ENCODE measurements at regions not wholly inside any gene's neighbourhood (a gene's known extent, or its start where the extent isn't known, plus 50 kb on each side); places are given as distances from the start of the nearest gene placed in this dataset.
"Not testable (repeated sequence)": the region's sequence is repeated elsewhere in the genome, so short reads cannot be mapped to it uniquely, and the experiment has no call there.

DNA sequence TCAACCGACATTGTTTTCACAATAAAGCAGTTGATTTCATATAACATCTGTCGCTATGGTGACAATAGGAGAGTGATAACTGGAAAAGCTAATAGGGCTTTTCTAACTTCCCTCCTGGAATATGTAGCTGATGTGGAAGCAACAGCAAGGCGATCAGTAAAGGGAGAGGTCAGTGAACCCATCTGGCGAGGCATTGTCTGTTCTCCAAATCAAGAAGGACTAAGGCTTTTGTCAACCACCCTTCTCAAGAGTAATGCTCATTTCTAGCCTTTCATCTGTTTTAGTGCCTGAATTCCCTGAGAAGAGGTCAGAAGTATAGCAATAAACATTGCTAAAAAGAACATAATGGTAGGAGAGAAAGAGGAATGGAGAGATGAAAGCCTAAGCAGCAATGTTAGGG, 201.3 kb downstream of the AKAP7 start:
- no peaks in the 10 kb centered on the region for H3K27me3 Mint-ChIP-seq

DNA sequence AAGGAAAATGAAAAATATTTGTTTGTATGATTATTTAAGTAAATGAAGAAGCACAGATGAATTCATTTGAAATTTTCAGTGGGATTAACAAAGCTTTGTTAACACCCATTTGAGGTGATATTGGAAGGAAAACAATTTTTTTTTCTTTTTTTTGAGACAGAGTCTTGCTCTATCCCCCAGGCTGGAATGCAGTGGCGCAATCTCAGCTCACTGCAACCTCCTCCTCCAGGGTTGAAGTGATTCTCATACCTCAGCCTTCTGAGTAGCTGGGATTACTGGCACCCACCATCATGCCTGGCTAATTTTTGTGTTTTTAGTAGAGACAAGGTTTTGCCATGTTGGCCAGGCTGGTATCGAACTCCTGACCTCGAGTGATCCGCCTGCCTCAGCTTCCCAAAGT, 211.6 kb downstream of the AKAP7 start:
- not testable (repeated sequence) for H3K9me3 Mint-ChIP-seq; DNase-seq; H3K27me3 ChIP-seq (ENCODE audit: control insufficient read depth, insufficient read depth, low read length); H3K27ac ChIP-seq (ENCODE audit: insufficient read depth, low read length, poor library complexity, severe bottlenecking); H3K36me3 ChIP-seq (ENCODE audit: control insufficient read depth, insufficient read depth, low read length); H3K4me1 ChIP-seq (ENCODE audit: control insufficient read depth, insufficient read depth, low read length, poor library complexity, severe bottlenecking); H3K4me3 Mint-ChIP-seq; H3K4me3 ChIP-seq (ENCODE audit: low read depth, low read length); ATAC-seq (ENCODE audit: low read depth in 2 of 2); H3K9me3 ChIP-seq (ENCODE audit: control insufficient read depth in 2 of 2, low read length in 2 of 2); H3K27ac Mint-ChIP-seq; H3K27me3 Mint-ChIP-seq
- peaks cover 10% of the 10 kb centered on the region for H3K36me3 Mint-ChIP-seq
- peaks cover 0 to 28% (median 15%) of the 10 kb centered on the region in 4 donors for H3K4me1 Mint-ChIP-seq

More for the DNA sequence above, 201.3 kb downstream of the AKAP7 start:
- no peak overlapping the region for H3K4me3 ChIP-seq (ENCODE audit: low read depth, low read length)
- no peak overlapping the region for H3K4me3 Mint-ChIP-seq
- no peaks in the 10 kb centered on the region for H3K9me3 ChIP-seq (ENCODE audit: control insufficient read depth in 2 of 2, low read length in 2 of 2)
- H3K9me3 Mint-ChIP-seq, result peaks cover 0 to 2% (median 0%) of the 10 kb centered on the region in 7 donors
- H3K36me3 ChIP-seq (ENCODE audit: control insufficient read depth, insufficient read depth, low read length), result peaks cover 4% of the 10 kb centered on the region
- no peaks in the 10 kb centered on the region for H3K27me3 ChIP-seq (ENCODE audit: control insufficient read depth, insufficient read depth, low read length)
- H3K27ac Mint-ChIP-seq, result peak overlapping the region in 1 of 3 donors; percentile 68
- peaks cover 0 to 15% (median 10%) of the 10 kb centered on the region in 4 donors for H3K4me1 Mint-ChIP-seq
- peaks cover 15% of the 10 kb centered on the region for H3K36me3 Mint-ChIP-seq
- ATAC-seq (ENCODE audit: low read depth in 2 of 2), result no peak
- DNase-seq, result no peak
- no peaks in the 10 kb centered on the region for H3K4me1 ChIP-seq (ENCODE audit: control insufficient read depth, insufficient read depth, low read length, poor library complexity, severe bottlenecking)
- no peak overlapping the region for H3K27ac ChIP-seq (ENCODE audit: insufficient read depth, low read length, poor library complexity, severe bottlenecking)

DNA sequence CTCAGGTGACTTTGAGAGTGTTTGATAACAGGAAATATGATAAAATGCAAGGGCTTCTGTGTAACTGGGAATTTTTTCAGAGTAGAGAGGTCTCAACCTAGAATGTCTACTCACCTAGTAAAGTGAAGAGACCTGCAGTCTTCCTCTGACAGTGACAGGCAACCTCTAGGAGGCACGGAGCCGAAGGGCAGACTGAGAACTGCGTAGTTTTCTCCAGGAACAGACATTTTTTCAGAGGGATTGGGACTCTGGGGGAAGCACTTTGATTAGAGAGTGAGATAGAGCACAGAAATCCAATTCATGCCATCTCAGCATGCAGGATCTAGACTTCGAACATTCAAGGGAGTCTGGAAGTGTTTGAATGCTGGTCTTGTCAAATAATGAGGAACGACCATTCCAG, 213.3 kb downstream of the AKAP7 start:
- ATAC-seq (ENCODE audit: low read depth in 2 of 2) (no peak), DNase-seq (no peak)
- H3K9me3 Mint-ChIP-seq, result peaks cover 0 to 2% (median 0%) of the 10 kb centered on the region in 7 donors
- H3K36me3 ChIP-seq (ENCODE audit: control insufficient read depth, insufficient read depth, low read length), result peaks cover 3% of the 10 kb centered on the region
- peaks cover 24% of the 10 kb centered on the region for H3K36me3 Mint-ChIP-seq
- peaks cover 0 to 28% (median 18%) of the 10 kb centered on the region in 4 donors for H3K4me1 Mint-ChIP-seq
- H3K4me3 Mint-ChIP-seq, result no peak overlapping the region
- no peaks in the 10 kb centered on the region for H3K4me1 ChIP-seq (ENCODE audit: control insufficient read depth, insufficient read depth, low read length, poor library complexity, severe bottlenecking)
- no peak overlapping the region for H3K27ac ChIP-seq (ENCODE audit: insufficient read depth, low read length, poor library complexity, severe bottlenecking)
- peak overlapping the region in 2 of 3 donors; percentile 23 to 33 for H3K27ac Mint-ChIP-seq
- H3K9me3 ChIP-seq (ENCODE audit: control insufficient read depth in 2 of 2, low read length in 2 of 2), result no peaks in the 10 kb centered on the region
- no peaks in the 10 kb centered on the region for H3K27me3 ChIP-seq (ENCODE audit: control insufficient read depth, insufficient read depth, low read length)
- no peaks in the 10 kb centered on the region for H3K27me3 Mint-ChIP-seq
- no peak overlapping the region for H3K4me3 ChIP-seq (ENCODE audit: low read depth, low read length)

DNA sequence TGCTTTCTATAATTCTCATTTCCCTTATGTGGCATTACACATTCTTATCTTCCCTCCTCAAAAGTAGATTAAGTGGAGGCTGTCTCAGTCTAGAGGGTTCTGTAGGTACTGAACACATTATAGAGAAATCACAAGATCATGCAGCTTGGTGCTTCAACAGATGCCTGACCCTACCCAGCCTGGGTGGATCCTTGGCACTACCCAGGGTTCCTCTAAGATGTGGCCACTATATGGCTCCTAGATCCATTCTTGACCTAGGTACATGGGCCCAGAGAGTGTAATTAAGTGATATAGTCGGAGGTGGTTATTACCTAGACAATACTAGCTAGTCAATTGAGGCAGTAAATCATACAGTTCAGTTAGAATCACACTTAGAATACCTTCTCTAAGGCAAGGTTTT, 213.9 kb downstream of the AKAP7 start:
- Histone ChIP-seq H3K27me3 (ENCODE audit: control insufficient read depth, insufficient read depth, low read length) (no peaks in the 10 kb centered on the region), H3K27ac (ENCODE audit: insufficient read depth, low read length, poor library complexity, severe bottlenecking) (no peak overlapping the region), H3K4me3 (ENCODE audit: low read depth, low read length) (no peak overlapping the region), H3K9me3 (ENCODE audit: control insufficient read depth in 2 of 2, low read length in 2 of 2) (no peaks in the 10 kb centered on the region), H3K4me1 (ENCODE audit: control insufficient read depth, insufficient read depth, low read length, poor library complexity, severe bottlenecking) (no peaks in the 10 kb centered on the region), H3K36me3 (ENCODE audit: control insufficient read depth, insufficient read depth, low read length) (peaks cover 3% of the 10 kb centered on the region)
- Mint-ChIP-seq H3K4me1 (peaks cover 0 to 28% (median 18%) of the 10 kb centered on the region in 4 donors), H3K27me3 (no peaks in the 10 kb centered on the region), H3K27ac (peak overlapping the region; percentile 33 to 54 (median 52)), H3K4me3 (no peak overlapping the region), H3K9me3 (peaks cover 0 to 2% (median 0%) of the 10 kb centered on the region in 7 donors), H3K36me3 (peaks cover 26% of the 10 kb centered on the region)
- no peak for ATAC-seq (ENCODE audit: low read depth in 2 of 2)
- no peak for DNase-seq

DNA sequence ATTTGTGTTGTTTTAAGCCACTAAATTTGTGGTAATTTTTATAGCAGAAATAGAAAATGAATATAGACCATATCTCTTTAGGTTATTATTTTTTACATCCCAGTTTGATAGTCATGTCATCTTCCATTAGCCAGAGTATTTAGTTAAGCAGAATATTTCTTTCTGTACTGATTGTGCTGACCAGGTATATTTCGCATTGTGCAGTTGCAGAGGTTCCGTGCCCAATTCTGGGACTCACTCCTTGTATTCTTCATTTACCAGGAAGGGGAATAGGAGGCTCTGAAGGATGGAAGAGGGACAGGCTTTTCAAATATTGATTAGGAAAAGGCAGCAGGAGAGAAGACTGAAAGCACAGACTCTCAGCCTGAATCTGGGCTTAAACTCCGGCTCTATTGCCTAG, 217.8 kb downstream of the AKAP7 start:
- no peak for ATAC-seq (ENCODE audit: low read depth in 2 of 2)
- no peaks in the 10 kb centered on the region for H3K4me1 ChIP-seq (ENCODE audit: control insufficient read depth, insufficient read depth, low read length, poor library complexity, severe bottlenecking)
- H3K4me1 Mint-ChIP-seq, result peaks cover 0 to 29% (median 20%) of the 10 kb centered on the region in 4 donors
- H3K4me3 ChIP-seq (ENCODE audit: low read depth, low read length), result no peak overlapping the region
- no peak for DNase-seq
- H3K36me3 ChIP-seq (ENCODE audit: control insufficient read depth, insufficient read depth, low read length), result peaks cover 2% of the 10 kb centered on the region
- no peaks in the 10 kb centered on the region for H3K9me3 ChIP-seq (ENCODE audit: control insufficient read depth in 2 of 2, low read length in 2 of 2)
- peaks cover 33% of the 10 kb centered on the region for H3K36me3 Mint-ChIP-seq
- H3K9me3 Mint-ChIP-seq, result peaks cover 0 to 2% (median 0%) of the 10 kb centered on the region in 7 donors
- H3K27ac ChIP-seq (ENCODE audit: insufficient read depth, low read length, poor library complexity, severe bottlenecking), result no peak overlapping the region
- H3K27me3 Mint-ChIP-seq, result no peaks in the 10 kb centered on the region
- H3K4me3 Mint-ChIP-seq, result no peak overlapping the region
- H3K27ac Mint-ChIP-seq, result no peak overlapping the region
- no peaks in the 10 kb centered on the region for H3K27me3 ChIP-seq (ENCODE audit: control insufficient read depth, insufficient read depth, low read length)

DNA sequence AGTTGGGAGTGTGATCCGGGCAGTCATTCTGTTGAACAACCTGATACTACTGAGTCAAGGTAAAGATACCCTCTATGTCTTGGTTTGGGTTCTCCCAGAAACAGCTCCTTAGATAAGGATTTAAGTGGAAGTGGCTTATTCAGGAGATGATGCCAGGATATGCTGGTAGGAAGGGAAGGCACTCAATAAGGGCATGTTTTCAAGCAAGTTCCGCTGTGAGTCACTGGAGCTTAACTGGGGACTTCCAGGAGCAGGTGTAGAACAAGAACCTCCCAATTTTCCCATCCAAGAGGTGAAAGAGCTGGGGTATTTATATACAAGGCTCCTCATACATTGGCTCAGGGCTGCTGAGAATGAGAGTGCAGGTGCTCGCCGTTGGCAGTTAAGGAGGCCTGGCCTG, 218.6 kb downstream of the AKAP7 start:
- no peak for ATAC-seq (ENCODE audit: low read depth in 2 of 2)
- Mint-ChIP-seq H3K4me3 (no peak overlapping the region), H3K27ac (peak overlapping the region in 1 of 3 donors; percentile 1)

DNA sequence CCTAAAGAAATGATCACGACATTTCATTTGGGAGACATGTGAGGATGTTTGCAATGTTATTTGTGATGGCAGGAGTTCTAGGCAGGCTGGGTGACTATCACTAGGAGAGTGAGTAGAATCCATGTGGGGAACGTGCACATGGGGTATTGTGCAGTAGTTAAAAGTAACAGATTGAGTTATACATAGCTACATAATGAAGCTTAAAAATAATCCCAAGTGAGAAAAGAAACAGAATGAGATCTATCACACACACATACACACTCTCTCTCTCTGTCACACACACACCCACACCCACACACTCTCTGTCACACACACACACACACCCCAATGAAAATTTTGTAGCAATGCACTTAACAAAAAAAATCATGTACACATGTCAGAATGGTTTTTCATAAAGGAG, 218.7 kb upstream of the ARG1 start:
- H3K4me3 ChIP-seq (ENCODE audit: low read depth, low read length), result no peak overlapping the region
- no peak overlapping the region for H3K27ac ChIP-seq (ENCODE audit: insufficient read depth, low read length, poor library complexity, severe bottlenecking)
- H3K27me3 ChIP-seq (ENCODE audit: control insufficient read depth, insufficient read depth, low read length), result no peaks in the 10 kb centered on the region
- ATAC-seq (ENCODE audit: low read depth in 2 of 2) (no peak), DNase-seq (no peak)
- H3K36me3 Mint-ChIP-seq, result peaks cover 24% of the 10 kb centered on the region
- peak overlapping the region in 2 of 3 donors; percentile 64 to 65 for H3K27ac Mint-ChIP-seq
- H3K4me1 ChIP-seq (ENCODE audit: control insufficient read depth, insufficient read depth, low read length, poor library complexity, severe bottlenecking), result no peaks in the 10 kb centered on the region
- H3K9me3 ChIP-seq (ENCODE audit: control insufficient read depth in 2 of 2, low read length in 2 of 2), result no peaks in the 10 kb centered on the region
- no peaks in the 10 kb centered on the region for H3K36me3 ChIP-seq (ENCODE audit: control insufficient read depth, insufficient read depth, low read length)
- H3K4me3 Mint-ChIP-seq, result no peak overlapping the region
- peaks cover 0 to 17% (median 10%) of the 10 kb centered on the region in 4 donors for H3K4me1 Mint-ChIP-seq
- H3K9me3 Mint-ChIP-seq, result peaks cover 0 to 2% (median 0%) of the 10 kb centered on the region in 7 donors
- no peaks in the 10 kb centered on the region for H3K27me3 Mint-ChIP-seq

More for the DNA sequence above, 218.6 kb downstream of the AKAP7 start:
- H3K4me3 ChIP-seq (ENCODE audit: low read depth, low read length), result no peak overlapping the region
- H3K9me3 ChIP-seq (ENCODE audit: control insufficient read depth in 2 of 2, low read length in 2 of 2), result no peaks in the 10 kb centered on the region
- Mint-ChIP-seq H3K4me1 (peaks cover 0 to 22% (median 12%) of the 10 kb centered on the region in 4 donors), H3K27me3 (no peaks in the 10 kb centered on the region), H3K36me3 (peaks cover 27% of the 10 kb centered on the region), H3K9me3 (peaks cover 0 to 2% (median 0%) of the 10 kb centered on the region in 7 donors)
- no peaks in the 10 kb centered on the region for H3K27me3 ChIP-seq (ENCODE audit: control insufficient read depth, insufficient read depth, low read length)
- H3K27ac ChIP-seq (ENCODE audit: insufficient read depth, low read length, poor library complexity, severe bottlenecking), result no peak overlapping the region
- no peaks in the 10 kb centered on the region for H3K36me3 ChIP-seq (ENCODE audit: control insufficient read depth, insufficient read depth, low read length)
- no peak for DNase-seq
- no peaks in the 10 kb centered on the region for H3K4me1 ChIP-seq (ENCODE audit: control insufficient read depth, insufficient read depth, low read length, poor library complexity, severe bottlenecking)

DNA sequence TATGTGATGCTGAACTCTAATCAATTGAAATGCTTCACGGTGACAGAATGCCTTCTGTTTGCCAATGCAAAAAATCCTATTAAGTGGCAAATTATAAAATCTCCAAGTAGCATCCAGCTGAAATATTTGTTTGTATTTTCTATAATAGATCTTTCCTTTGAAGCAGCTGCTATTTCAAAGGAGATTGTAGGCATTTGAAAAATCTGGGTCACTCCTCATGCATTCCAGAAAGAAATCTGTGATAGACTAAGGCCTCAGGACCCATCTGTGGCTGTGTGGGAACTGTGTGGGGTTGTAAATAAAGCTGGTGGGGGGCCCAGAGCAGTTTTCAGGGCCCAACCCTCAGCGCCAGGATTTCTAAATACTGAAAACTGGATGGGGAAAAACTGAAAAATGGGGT, 216.9 kb upstream of the ARG1 start:
- Mint-ChIP-seq H3K36me3 (peaks cover 28% of the 10 kb centered on the region), H3K27me3 (no peaks in the 10 kb centered on the region), H3K27ac (no peak overlapping the region), H3K9me3 (peaks cover 0 to 4% (median 0%) of the 10 kb centered on the region in 7 donors), H3K4me1 (peaks cover 5 to 11% (median 6%) of the 10 kb centered on the region in 4 donors), H3K4me3 (no peak overlapping the region)
- Histone ChIP-seq H3K4me3 (ENCODE audit: low read depth, low read length) (no peak overlapping the region), H3K4me1 (ENCODE audit: control insufficient read depth, insufficient read depth, low read length, poor library complexity, severe bottlenecking) (no peaks in the 10 kb centered on the region), H3K27me3 (ENCODE audit: control insufficient read depth, insufficient read depth, low read length) (no peaks in the 10 kb centered on the region), H3K36me3 (ENCODE audit: control insufficient read depth, insufficient read depth, low read length) (no peaks in the 10 kb centered on the region), H3K9me3 (ENCODE audit: control insufficient read depth in 2 of 2, low read length in 2 of 2) (no peaks in the 10 kb centered on the region), H3K27ac (ENCODE audit: insufficient read depth, low read length, poor library complexity, severe bottlenecking) (no peak overlapping the region)
- ATAC-seq (ENCODE audit: low read depth in 2 of 2) (no peak), DNase-seq (no peak)
